ENCODE measurements at regions not wholly inside any gene's neighbourhood (a gene's known extent, or its start where the extent isn't known, plus 50 kb on each side); places are given as distances from the start of the nearest gene placed in this dataset.

DNA sequence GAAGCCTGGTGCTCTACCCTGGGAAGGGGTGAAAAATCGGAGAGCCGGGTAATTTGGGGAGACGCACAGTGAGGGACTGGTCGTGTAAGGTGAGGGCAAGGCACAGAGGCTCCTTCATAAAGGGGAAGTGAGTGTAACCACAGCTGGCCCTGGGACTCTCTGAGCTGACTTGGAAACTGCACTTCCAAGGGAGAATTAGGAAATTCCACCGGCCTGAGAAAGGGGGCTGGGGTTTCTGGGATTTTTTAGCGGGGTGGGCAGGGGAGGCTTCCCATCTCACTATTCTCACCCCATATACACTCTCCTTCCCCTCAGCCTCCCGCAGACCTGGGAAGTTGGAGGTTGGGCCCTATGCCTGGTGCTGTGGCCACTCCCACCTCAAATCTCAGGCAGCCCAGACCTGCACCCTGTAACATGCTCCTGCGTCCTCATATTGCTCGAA lies 88.3 kb upstream of the IPO9 start:
- H3K4me1 ChIP-seq (ENCODE audit: control insufficient read depth in 2 of 3, insufficient read depth in 2 of 3, low read depth in 1 of 3, low read length in 3 of 3) = peaks cover 0 to 12% (median 0%) of the 10 kb centered on the region in 3 donors
- H3K36me3 ChIP-seq (ENCODE audit: control insufficient read depth in 2 of 3, insufficient read depth in 3 of 3, low read length in 3 of 3) = no peaks in the 10 kb centered on the region
- H3K4me3 ChIP-seq (ENCODE audit: low read length in 3 of 3) = peak overlapping the region; percentile 51 to 68 (median 53)
- DNase-seq (no peak), FAIRE-seq (no peak)
- no peak overlapping the region for H3K27ac ChIP-seq (ENCODE audit: low read depth in 2 of 2, low read length in 2 of 2)
- H3K9ac ChIP-seq (ENCODE audit: low read length in 3 of 3) = peak overlapping the region in 2 of 3 donors; percentile 8 to 53
- H3K27me3 ChIP-seq (ENCODE audit: control insufficient read depth, insufficient read depth, low read length) = no peaks in the 10 kb centered on the region
- no peaks in the 10 kb centered on the region for H3K9me3 ChIP-seq (ENCODE audit: control insufficient read depth in 2 of 3, insufficient read depth in 1 of 3, low read length in 3 of 3)
- intact Hi-C loops (cut with DNase I) = no loop called here
- TF ChIP-seq, protein P1, sequence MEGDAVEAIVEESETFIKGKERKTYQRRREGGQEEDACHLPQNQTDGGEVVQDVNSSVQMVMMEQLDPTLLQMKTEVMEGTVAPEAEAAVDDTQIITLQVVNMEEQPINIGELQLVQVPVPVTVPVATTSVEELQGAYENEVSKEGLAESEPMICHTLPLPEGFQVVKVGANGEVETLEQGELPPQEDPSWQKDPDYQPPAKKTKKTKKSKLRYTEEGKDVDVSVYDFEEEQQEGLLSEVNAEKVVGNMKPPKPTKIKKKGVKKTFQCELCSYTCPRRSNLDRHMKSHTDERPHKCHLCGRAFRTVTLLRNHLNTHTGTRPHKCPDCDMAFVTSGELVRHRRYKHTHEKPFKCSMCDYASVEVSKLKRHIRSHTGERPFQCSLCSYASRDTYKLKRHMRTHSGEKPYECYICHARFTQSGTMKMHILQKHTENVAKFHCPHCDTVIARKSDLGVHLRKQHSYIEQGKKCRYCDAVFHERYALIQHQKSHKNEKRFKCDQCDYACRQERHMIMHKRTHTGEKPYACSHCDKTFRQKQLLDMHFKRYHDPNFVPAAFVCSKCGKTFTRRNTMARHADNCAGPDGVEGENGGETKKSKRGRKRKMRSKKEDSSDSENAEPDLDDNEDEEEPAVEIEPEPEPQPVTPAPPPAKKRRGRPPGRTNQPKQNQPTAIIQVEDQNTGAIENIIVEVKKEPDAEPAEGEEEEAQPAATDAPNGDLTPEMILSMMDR (IDR thresholded peaks at IDR 0.05; ENCODE audit: borderline replicate concordance, extremely low read depth, insufficient read depth) = no peak

DNA sequence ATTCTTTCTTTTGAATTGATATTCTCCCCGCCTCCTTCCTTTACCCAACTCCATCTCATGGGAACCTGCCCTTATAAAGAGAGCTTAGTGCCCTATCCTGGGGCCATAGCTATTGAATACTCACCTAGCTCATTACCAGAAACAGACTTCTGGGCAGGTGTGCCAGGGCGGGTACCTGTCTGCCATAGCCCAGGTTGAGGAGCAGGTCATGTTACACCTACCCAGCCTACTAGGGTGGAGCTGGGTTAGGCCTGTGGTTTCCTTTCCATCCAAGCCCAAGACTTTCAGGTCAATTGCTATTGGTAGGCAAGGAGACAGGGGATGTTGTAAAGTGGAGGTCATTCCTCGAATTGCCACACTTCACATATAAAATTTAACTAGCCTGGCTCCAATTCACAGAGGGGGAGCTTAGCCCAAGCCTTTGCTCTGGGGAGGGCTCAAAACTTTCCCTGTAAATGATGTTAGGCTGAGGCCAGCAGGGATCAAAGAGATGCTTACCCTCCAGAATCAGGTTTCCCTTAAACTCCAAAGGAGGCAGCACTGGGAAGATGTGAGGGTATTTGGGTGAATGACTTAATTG lies 87.1 kb upstream of the IPO9 start:
- Histone ChIP-seq H3K36me3 (ENCODE audit: control insufficient read depth in 2 of 3, insufficient read depth in 3 of 3, low read length in 3 of 3) (no peaks in the 10 kb centered on the region), H3K9ac (ENCODE audit: low read length in 3 of 3) (no peak overlapping the region), H3K27ac (ENCODE audit: low read depth in 2 of 2, low read length in 2 of 2) (no peak overlapping the region), H3K4me1 (ENCODE audit: control insufficient read depth in 2 of 3, insufficient read depth in 2 of 3, low read depth in 1 of 3, low read length in 3 of 3) (peaks cover 0 to 11% (median 0%) of the 10 kb centered on the region in 3 donors), H3K27me3 (ENCODE audit: control insufficient read depth, insufficient read depth, low read length) (no peaks in the 10 kb centered on the region), H3K9me3 (ENCODE audit: control insufficient read depth in 2 of 3, insufficient read depth in 1 of 3, low read length in 3 of 3) (no peaks in the 10 kb centered on the region), H3K4me3 (ENCODE audit: low read length in 3 of 3) (no peak overlapping the region)
- FAIRE-seq = no peak
- intact Hi-C loops (cut with DNase I) = no loop called here
- no peak for DNase-seq
- TF ChIP-seq, protein P1 (IDR thresholded peaks at IDR 0.05; ENCODE audit: borderline replicate concordance, extremely low read depth, insufficient read depth) = no peak

- intact Hi-C loops (cut with DNase I) = no loop called here
- Histone ChIP-seq H3K27ac (ENCODE audit: low read depth in 2 of 2, low read length in 2 of 2) (no peak overlapping the region), H3K27me3 (ENCODE audit: control insufficient read depth, insufficient read depth, low read length) (no peaks in the 10 kb centered on the region), H3K9ac (ENCODE audit: low read length in 3 of 3) (no peak overlapping the region), H3K4me3 (ENCODE audit: low read length in 3 of 3) (no peak overlapping the region), H3K4me1 (ENCODE audit: control insufficient read depth in 2 of 3, insufficient read depth in 2 of 3, low read depth in 1 of 3, low read length in 3 of 3) (peaks cover 0 to 4% (median 0%) of the 10 kb centered on the region in 3 donors), H3K36me3 (ENCODE audit: control insufficient read depth in 2 of 3, insufficient read depth in 3 of 3, low read length in 3 of 3) (no peaks in the 10 kb centered on the region), H3K9me3 (ENCODE audit: control insufficient read depth in 2 of 3, insufficient read depth in 1 of 3, low read length in 3 of 3) (no peaks in the 10 kb centered on the region)
- TF ChIP-seq, protein P1 (IDR thresholded peaks at IDR 0.05; ENCODE audit: borderline replicate concordance, extremely low read depth, insufficient read depth) = no peak
- FAIRE-seq (no peak), DNase-seq (no peak)
These were observed 86.5 kb upstream of the IPO9 start for GRCh38 chr1:201742476-201742875.
